Spleen (tissue), 7 donors: ENCODE measurements at regions not wholly inside any gene's neighbourhood (a gene's known extent, or its start where the extent isn't known, plus 50 kb on each side); places are given as distances from the start of the nearest gene placed in this dataset.

ENCODE experiments used
- CTCF ChIP-seq, 11 experiments: fragments of 200-600 bp in 7 of 11; fragments of 450-650 bp in 4 of 11; sonication (generic) in 4 of 11; IDR thresholded peaks in 8 of 11; conservative IDR thresholded peaks in 3 of 11; 1 replicate in 7 of 11; 2 replicates in 4 of 11; pipeline versions ENCODE4 v1.4.0 to v1.8.0; 2016 to 2021; ENCODE audit warnings: antibody characterized with exemption in 11 of 11, inconsistent platforms in 4 of 11, mild to moderate bottlenecking in 1 of 11
- POLR2A ChIP-seq, 3 donors: fragments of 450-650 bp; IDR thresholded peaks; one replicate each; pipeline ENCODE4 v1.5.1; 2017; ENCODE audit warnings: antibody characterized with exemption in 3 of 3, mild to moderate bottlenecking in 1 of 3
- POLR2AphosphoS5 ChIP-seq, 3 donors: sonication (generic); formaldehyde crosslinking; IDR thresholded peaks; one replicate each; pipeline ENCODE4 v1.5.1; 2017; ENCODE audit warnings: antibody characterized with exemption in 3 of 3
- donor health status: DM: no; HTN: no; CAD: no; lungs with moderate emphysema.
- donor health status: DM: no; HTN: no; CAD: no.
- donor health status: DM: no; HTN: no; CAD: no.

- TF ChIP-seq CTCF (IDR thresholded peaks at IDR 0.05 in 8 of 11, conservative IDR thresholded peaks at IDR 0.05 in 3 of 11): no peak
- TF ChIP-seq POLR2A (IDR thresholded peaks at IDR 0.05): no peak
- TF ChIP-seq POLR2AphosphoS5 (IDR thresholded peaks at IDR 0.05): no peak
Observed at GRCh38 chr1:98030483-98030882, 109.6 kb upstream of the DPYD start.
